Fibroblast of lung (primary cell): ENCODE measurements at regions not wholly inside any gene's neighbourhood (a gene's known extent, or its start where the extent isn't known, plus 50 kb on each side); places are given as distances from the start of the nearest gene placed in this dataset.

ENCODE experiments used
- DNase-seq, 2 donors: peaks; one replicate each; pipeline versions ENCODE4 v3.0.0 to v3.0.0-alpha.2; 2010; ENCODE audit warnings: low read depth in 2 of 2
- H2AFZ ChIP-seq: 2 replicates; pipeline ENCODE4 v1.5.1; 2012; ENCODE audit warnings: low read length, control low read depth, inconsistent platforms
- H3K27ac ChIP-seq: 2 replicates; pipeline ENCODE4 v1.5.1; 2011; ENCODE audit warnings: low read length, control low read depth; ENCODE audit not compliant: insufficient read depth
- H3K27me3 ChIP-seq: 2 replicates; pipeline ENCODE4 v1.5.1; 2011; ENCODE audit warnings: mild to moderate bottlenecking, low read length; ENCODE audit not compliant: control insufficient read depth, insufficient read depth
- H3K36me3 ChIP-seq: 2 replicates; pipeline ENCODE4 v1.5.1; 2011; ENCODE audit warnings: low read length; ENCODE audit not compliant: control insufficient read depth, insufficient read depth
- H3K4me1 ChIP-seq: 2 replicates; pipeline ENCODE4 v1.5.1; 2011; ENCODE audit warnings: low read length; ENCODE audit not compliant: control insufficient read depth, insufficient read depth; ENCODE audit errors: extremely low read depth
- H3K4me2 ChIP-seq: 2 replicates; pipeline ENCODE4 v1.5.1; 2011; ENCODE audit warnings: low read length, control low read depth; ENCODE audit not compliant: insufficient read depth; ENCODE audit errors: extremely low read depth
- H3K4me3 ChIP-seq, 4 experiments: fragments of 200-600 bp in 1 of 4; sonication (generic) in 1 of 4; replicated peaks in 1 of 4; 2 replicates each; pipeline ENCODE4 v1.5.1; 2011 to 2016; ENCODE audit warnings: low read length in 4 of 4, low read depth in 3 of 4, mild to moderate bottlenecking in 3 of 4, control low read depth in 2 of 4, inconsistent platforms in 1 of 4, mixed read lengths in 1 of 4; ENCODE audit not compliant: insufficient read depth in 1 of 4; ENCODE audit errors: control extremely low read depth in 1 of 4
- H3K79me2 ChIP-seq: 2 replicates; pipeline ENCODE4 v1.5.1; 2012; ENCODE audit warnings: mild to moderate bottlenecking, low read length, inconsistent platforms; ENCODE audit not compliant: control insufficient read depth, insufficient read depth
- H3K9ac ChIP-seq: 2 replicates; pipeline ENCODE4 v1.5.1; 2011; ENCODE audit warnings: mild to moderate bottlenecking, low read length, control low read depth; ENCODE audit not compliant: insufficient read depth
- H3K9me3 ChIP-seq: 2 replicates; pipeline ENCODE4 v1.5.1; 2012; ENCODE audit warnings: low read depth, low read length; ENCODE audit not compliant: control insufficient read depth, insufficient read depth
- H4K20me1 ChIP-seq: 2 replicates; pipeline ENCODE4 v1.5.1; 2011; ENCODE audit warnings: low read length; ENCODE audit not compliant: control insufficient read depth, insufficient read depth; ENCODE audit errors: extremely low read depth
- EZH2 ChIP-seq: IDR thresholded peaks from 2 replicates; pipeline ENCODE4 v1.5.1; 2012; ENCODE audit warnings: low read length, control low read depth, mild to moderate bottlenecking; ENCODE audit errors: missing control alignments
- TF ChIP-seq, protein P1 (sequence below), 2 donors: IDR thresholded peaks in 1 of 2; conservative IDR thresholded peaks in 1 of 2; 1 replicate in 1 of 2; 2 replicates in 1 of 2; pipeline ENCODE4 v1.5.1; 2011 to 2012; ENCODE audit warnings: low read length in 2 of 2, control low read depth in 1 of 2, inconsistent platforms in 1 of 2, low read depth in 1 of 2, mild to moderate bottlenecking in 1 of 2

DNA sequence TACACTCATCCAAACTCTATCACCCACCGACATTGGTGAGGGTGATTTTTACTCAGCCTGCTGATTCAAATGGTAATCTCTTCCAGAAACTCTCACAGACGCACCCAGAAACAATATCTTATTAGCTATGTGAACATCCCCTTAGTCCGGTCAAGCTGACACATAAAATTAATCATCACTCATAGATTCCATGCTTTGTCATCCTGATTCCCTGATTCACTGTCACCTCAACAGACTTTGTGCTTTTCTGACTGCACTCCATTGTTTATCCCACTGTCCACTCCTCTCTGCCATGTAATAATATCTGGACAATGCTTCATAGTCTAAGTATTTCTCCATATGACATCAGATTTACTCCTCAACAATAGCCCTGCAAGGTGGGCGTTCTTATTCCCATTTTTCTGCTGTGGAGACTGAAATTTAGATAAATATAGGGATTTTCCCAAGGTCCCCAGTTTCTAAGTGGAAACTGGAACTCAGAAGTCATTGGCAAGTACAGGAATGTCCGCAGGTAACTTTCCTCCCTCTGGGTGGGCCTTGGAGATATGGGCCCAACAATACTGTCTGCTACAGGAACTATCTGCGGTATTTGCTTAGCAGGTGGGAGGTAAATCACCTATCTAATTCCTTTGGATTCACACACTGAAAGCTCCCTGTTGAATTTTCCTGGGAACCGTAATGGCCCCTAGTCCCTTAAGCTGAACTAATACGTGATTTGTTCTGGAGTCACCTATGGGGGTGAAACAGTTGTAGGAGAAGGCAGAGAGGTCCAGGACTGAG lies 228.6 kb upstream of the BCOR start:
- Histone ChIP-seq H3K4me3 (no peak overlapping the region), H3K79me2 (no peaks in the 10 kb centered on the region), H4K20me1 (no peaks in the 10 kb centered on the region), H3K27me3 (no peaks in the 10 kb centered on the region), H3K27ac (no peak overlapping the region), H2AFZ (no peak overlapping the region), H3K4me1 (no peaks in the 10 kb centered on the region), H3K36me3 (no peaks in the 10 kb centered on the region), H3K9ac (no peak overlapping the region), H3K9me3 (no peaks in the 10 kb centered on the region), H3K4me2 (no peak overlapping the region)
- TF ChIP-seq, protein P1, sequence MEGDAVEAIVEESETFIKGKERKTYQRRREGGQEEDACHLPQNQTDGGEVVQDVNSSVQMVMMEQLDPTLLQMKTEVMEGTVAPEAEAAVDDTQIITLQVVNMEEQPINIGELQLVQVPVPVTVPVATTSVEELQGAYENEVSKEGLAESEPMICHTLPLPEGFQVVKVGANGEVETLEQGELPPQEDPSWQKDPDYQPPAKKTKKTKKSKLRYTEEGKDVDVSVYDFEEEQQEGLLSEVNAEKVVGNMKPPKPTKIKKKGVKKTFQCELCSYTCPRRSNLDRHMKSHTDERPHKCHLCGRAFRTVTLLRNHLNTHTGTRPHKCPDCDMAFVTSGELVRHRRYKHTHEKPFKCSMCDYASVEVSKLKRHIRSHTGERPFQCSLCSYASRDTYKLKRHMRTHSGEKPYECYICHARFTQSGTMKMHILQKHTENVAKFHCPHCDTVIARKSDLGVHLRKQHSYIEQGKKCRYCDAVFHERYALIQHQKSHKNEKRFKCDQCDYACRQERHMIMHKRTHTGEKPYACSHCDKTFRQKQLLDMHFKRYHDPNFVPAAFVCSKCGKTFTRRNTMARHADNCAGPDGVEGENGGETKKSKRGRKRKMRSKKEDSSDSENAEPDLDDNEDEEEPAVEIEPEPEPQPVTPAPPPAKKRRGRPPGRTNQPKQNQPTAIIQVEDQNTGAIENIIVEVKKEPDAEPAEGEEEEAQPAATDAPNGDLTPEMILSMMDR (conservative IDR thresholded peaks at IDR 0.05 in 1 of 2, IDR thresholded peaks at IDR 0.05 in 1 of 2; ENCODE audit: low read depth in 1 of 2, low read length in 2 of 2), result no peak
- TF ChIP-seq EZH2, result no peak
- DNase-seq, result peak in 1 of 2 donors; percentile 22

DNA sequence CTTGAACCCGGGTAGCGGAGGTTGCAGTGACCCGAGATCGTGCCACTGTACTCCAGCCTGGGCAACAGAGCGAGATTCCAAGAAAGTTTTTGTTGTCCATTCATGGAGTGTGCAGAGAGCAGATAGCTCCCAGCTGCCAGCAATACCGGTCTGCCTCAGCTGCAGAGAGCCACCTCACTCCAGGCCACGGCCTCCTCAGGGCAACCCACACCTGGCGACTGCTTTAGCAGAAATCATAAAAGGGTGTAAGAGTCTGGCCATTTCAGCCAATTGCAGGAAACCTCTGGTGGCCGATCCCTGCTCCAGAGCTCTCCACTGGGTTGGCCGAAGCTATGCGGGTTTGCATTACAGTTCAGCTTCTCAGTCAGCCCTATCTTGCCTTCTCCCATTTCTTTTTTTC lies 227.4 kb upstream of the BCOR start:
- no peak overlapping the region for H3K4me3 ChIP-seq
- H3K9me3 ChIP-seq, result no peaks in the 10 kb centered on the region
- H3K79me2 ChIP-seq, result no peaks in the 10 kb centered on the region
- H3K9ac ChIP-seq, result no peak overlapping the region
- H2AFZ ChIP-seq, result no peak overlapping the region
- H4K20me1 ChIP-seq, result no peaks in the 10 kb centered on the region
- no peak overlapping the region for H3K4me2 ChIP-seq
- H3K4me1 ChIP-seq, result no peaks in the 10 kb centered on the region
- H3K36me3 ChIP-seq, result no peaks in the 10 kb centered on the region
- DNase-seq, result no peak
- no peak for TF ChIP-seq EZH2
- TF ChIP-seq, protein P1 (conservative IDR thresholded peaks at IDR 0.05 in 1 of 2, IDR thresholded peaks at IDR 0.05 in 1 of 2; ENCODE audit: low read depth in 1 of 2, low read length in 2 of 2), result no peak
- H3K27ac ChIP-seq, result no peak overlapping the region
- no peaks in the 10 kb centered on the region for H3K27me3 ChIP-seq

DNA sequence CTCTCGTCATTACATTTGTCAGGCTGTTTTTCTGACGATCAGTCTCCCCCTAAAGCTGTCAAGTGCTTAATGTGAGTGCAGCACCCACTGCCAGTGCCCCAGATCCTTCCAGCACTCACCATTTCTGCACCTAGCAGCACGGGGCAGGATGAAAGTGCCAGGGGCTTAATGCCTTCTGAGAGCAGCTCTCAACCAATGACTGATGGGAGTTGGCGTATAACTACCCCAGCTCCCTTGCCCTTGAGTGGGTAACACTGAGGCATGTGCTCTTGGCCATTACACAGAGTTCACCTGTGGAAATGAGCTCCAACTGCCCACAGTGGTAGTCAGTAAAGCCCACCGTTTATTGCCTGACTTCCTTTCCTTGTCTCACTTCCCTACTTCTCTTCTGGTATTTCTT lies 226.2 kb upstream of the BCOR start:
- TF ChIP-seq EZH2, result no peak
- no peak for DNase-seq
- H3K27me3 ChIP-seq, result no peaks in the 10 kb centered on the region
- H3K27ac ChIP-seq, result no peak overlapping the region
- H3K9ac ChIP-seq, result no peak overlapping the region
- no peaks in the 10 kb centered on the region for H3K4me1 ChIP-seq
- no peak overlapping the region for H2AFZ ChIP-seq
- H3K79me2 ChIP-seq, result no peaks in the 10 kb centered on the region
- no peak overlapping the region for H3K4me3 ChIP-seq
- H3K4me2 ChIP-seq, result no peak overlapping the region
- no peaks in the 10 kb centered on the region for H3K9me3 ChIP-seq
- no peaks in the 10 kb centered on the region for H3K36me3 ChIP-seq
- H4K20me1 ChIP-seq, result no peaks in the 10 kb centered on the region
